GM21528 (cell line): ENCODE measurements at regions not wholly inside any gene's neighbourhood (a gene's known extent, or its start where the extent isn't known, plus 50 kb on each side); places are given as distances from the start of the nearest gene placed in this dataset.
"Not testable (repeated sequence)": the region's sequence is repeated elsewhere in the genome, so short reads cannot be mapped to it uniquely, and the experiment has no call there.

Experiments used
- ATAC-seq: cut with Tn5 transposase; IDR thresholded peaks from one replicate; pipeline ENCODE4 v1.9.1; 2021; ENCODE audit warnings: mild to moderate bottlenecking, moderate library complexity; ENCODE audit not compliant: unreplicated experiment, low FRiP score

DNA sequence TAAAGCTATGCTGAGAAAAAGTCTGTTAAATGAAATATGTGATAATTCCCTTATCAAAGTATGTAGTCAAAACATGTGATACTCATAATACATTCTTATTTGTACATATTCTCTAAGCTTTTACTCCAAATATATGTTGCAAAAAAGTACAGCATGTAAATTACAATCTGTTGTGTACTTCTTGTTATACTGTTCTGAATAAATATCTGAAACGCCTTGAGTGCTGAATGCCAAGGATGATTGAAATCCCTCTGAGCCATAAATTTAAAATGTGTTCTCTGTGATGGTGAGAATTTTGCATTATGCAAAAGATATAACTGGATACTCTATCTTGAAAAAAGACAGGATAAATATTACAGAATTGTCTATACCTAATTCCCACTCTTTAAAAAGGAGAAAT lies 1128.0 kb downstream of the STPG2 start:
- ATAC-seq, result no peak

DNA sequence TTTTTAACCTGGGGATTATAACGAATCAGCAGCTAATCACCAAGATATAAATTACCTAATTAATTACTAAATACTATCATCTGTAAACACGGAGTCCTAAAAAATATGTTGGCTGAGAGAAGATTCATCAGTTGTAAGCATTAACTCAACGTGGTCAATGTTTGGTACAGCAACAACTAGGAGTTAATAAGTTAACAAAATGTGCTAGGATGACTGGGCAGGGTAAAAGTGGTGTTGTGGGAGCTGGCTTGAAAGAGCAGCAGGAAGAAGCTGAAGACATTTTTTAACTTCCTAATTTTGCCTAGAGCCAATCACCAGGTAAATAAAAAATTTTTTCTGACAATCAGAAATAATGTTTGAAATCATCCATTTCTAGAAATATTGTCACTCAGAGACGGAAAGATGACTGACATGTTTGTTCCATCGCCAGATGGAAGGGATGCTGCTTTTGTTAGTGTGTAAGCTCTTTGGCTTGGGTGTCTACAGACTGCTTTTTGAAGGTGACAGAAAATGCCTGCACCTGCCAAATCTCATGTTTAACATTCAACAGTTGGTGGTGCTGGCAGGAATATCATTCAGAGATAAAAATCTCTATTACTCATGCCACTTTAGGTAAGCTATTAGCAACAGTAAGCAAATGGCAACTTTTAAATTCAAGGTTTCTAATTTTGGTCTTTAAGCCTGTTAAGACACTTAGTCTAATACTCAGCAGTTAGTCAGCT lies 1126.9 kb downstream of the STPG2 start:
- no peak for ATAC-seq

DNA sequence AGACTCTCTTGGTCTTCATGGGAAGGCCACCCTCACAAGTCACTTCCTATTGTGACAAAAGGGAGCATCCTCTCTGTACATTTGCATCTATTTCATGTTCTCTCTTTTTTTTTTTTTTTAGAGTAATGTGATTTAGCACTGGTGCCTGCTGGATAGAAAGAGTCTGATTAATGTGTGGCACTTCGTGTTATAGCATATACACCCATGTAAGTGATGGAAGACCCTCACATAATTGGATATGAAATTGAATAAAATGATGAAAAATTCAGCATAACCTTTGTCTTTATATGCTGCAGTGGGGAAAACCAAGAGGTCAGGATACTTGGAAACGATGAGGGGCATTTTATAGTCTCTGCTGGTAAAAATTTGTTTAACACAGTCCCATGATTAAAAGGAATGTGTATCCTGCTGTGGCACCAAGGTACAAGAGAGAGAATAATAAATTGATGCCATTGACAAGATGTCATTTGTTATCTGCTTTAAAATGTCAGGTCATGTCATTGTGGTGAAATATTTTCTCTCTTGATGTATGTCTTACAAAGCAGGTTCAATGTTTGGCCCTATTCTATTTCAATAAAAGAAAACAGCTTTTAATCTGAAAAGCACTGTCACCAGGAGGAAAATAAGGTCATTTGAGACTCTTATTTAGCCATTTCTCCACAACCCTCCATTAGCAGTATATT lies 1115.4 kb downstream of the STPG2 start:
- ATAC-seq, result no peak

DNA sequence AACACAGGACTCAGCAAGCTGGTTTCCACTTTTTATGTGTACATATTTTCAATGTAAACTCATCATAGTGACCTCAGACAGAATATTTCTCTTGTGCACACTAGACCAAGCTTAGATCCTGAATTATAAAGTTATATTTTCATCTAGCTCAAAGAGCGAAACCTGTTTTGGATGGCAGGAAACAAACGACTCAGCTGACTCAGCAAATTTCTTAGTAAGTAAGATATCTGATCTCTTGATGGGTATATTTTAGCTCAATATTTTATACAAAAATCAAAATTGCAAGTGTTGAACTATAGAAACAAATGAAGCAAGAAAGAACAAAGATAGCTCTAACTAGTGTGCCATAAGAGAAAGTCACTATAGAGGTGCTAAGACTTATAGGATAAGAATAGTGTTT lies 1114.5 kb downstream of the STPG2 start:
- ATAC-seq, result no peak

DNA sequence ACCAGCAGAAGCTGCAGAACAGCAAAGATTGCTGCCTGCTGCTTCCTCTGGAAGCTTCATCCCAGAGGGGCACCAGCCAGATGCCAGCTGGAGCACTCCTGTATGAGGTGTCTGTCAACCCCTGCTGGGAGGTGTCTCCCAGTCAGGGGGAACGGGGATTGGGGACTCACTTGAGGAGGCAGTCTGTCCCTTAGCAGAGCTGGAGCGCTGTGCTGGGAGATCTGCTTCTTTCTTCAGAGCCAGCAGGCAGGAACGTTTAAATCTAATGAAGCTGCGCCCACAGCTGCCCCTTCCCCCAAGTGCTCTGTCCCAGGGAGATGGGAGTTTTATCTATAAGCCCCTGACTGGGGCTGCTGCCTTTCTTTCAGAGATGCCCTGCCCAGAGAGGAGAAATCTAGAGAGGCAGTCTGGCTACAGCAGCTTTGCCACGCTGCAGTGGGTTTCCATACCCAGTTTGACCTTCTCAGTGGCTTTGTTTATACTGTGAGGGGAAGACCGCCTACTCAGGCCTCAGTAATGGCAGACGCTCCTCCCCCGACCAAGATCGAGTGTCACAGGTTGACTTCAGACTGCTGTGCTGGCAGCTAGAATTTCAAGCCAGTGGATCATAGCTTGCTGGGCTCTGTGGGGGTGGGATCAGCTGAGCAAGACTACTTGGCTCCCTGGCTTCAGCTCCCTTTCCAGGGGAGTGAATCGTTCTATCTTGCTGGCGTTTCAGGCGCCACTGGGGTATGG lies 1105.7 kb downstream of the STPG2 start:
- ATAC-seq, result not testable (repeated sequence)

DNA sequence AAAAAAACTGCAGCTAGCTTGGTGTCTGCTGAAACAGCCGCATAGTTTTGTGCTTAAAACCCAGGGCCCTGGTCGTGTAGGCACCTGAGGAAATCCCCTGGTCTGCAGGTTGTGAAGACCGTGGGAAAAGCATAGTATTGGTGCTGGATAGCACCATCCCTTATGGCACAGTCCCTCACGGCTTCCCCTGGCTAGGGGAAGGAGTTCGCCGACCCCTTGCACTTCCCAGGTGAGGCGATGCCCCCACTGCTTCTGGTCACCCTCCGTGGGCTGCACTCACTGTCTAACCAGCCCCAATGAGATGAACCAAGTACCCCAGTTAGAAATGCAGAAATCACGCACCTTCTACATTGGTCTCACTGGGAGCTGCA lies 1105.1 kb downstream of the STPG2 start:
- no peak for ATAC-seq

DNA sequence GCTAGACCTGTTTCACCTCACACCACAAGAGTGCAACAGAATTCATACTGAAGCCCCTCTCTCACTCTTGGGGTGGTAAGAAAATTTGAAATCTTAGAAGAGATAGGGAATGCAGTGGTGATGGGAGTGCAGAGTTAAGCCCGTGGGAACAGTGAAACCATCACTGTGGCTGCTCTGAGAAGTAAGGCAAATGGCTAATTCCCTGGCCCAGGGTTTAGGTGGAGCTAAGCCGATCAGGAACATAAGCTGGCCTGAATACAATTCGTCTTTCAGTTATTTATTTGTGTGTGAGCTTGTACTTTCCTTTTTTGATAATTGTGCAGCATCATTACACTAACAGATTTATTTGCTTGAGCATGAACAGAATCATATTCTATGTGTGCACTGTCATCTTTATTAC lies 1070.6 kb downstream of the STPG2 start:
- no peak for ATAC-seq

DNA sequence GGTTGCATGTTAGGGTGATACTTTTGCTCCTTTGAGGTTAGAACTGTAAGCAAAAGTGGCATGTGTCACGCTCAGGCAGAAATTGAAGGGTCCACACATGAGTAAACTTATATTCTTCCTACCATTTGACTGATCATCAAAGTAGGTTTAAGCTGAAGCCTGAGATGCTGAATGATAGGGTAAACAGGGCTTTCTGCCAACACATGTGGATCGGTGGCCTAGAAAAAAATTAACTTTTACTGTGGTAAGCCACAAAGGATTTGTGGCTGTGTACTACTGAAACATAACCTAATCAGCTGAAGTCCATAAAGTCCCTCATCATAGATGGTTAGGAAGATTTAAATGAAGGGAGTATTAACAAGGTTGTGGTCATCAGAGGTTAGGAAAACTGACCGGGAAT lies 1070.1 kb downstream of the STPG2 start:
- ATAC-seq, result no peak

DNA sequence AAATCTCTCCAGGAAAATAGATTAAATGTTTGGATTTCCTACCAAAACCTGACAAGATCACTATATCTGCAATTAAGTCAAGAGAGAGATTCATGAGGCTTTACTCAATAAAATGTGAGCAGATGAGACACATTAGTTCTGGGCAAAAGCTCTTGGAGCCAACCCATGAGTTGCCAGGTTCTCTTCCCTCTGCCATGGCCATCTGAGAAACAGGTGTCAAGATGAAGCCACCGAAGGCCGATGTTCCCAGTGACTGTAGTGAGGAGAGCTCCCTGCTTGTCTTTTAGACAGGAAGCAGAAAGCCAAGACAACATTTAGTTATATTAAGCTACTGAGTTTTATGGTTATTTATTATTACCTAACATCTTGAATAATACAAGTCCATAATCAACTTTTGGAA lies 1068.7 kb downstream of the STPG2 start:
- ATAC-seq, result no peak

DNA sequence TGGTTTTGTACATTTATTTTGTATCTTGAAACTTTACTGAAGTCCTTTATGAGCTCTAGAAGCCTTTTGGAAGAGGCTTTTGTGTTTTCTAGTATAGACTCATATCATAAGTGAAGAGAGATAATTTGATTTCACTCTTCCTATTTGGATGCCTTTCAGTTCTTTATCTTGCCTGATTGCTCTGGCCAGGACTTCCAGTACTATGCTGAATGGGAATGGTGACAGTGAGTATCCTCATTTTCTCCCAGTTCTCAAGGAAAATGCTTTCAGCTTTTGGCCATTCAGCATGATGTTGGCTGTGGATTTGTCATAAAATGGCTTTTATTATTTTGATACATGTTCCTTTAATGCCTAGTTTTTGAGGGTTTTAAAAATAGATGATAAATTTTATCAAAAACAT lies 1061.3 kb downstream of the STPG2 start:
- no peak for ATAC-seq

DNA sequence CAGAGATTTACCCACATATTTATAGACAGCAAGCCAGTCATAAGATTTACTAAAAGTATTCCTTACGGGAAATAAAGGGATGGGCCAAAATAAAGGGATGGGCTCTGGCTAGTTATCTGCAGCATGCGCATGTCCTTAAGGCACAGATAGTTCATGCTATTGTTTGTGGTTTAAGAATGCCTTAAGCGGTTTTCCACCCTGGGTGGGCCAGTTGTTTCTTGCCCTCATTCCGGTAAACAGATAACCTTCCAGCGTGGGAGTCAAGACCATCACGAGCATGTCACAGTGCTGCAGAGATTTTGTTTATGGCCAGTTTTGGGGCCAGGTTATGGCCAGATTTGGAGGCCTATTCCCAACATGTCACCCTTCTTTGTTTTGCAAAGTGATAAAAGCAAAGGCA lies 1046.2 kb downstream of the STPG2 start:
- ATAC-seq, result not testable (repeated sequence)

DNA sequence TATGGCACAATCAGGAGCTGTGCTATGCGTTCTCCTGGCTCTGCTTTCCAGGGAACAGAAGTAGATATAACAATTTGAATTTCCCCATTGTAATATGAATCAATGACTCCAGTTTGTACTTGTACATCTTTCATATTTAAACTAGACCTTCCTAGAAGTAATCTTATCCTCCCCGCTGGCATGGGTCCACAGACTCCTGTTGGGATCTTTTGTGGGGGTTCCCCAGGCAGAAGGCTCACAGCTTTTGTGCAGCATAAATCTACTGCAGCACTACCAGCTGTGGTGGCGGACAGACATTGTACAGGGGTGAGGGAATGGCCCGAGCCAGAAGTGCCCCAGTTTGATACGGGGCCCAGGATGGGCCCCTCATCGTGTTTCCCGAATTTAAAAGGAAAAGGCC lies 1042.1 kb downstream of the STPG2 start:
- ATAC-seq, result not testable (repeated sequence)

DNA sequence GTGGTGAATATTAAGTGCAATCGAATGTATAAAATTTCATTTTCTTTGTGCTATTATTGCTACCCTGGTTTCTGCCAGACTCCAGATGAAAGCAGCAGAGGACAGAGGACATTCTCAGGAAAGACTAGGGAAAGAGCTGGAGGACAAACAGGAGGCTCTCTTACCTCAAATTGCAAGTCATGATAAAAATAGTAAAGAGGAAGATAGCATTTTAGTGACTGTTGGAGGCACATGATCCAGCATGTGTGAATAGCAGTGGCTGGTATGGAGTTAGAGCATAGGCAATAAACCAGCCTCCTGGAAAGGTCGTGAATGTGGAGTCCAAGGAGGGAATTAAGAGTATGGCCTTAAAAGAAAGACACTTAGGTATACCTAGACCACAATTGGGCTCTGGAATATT lies 1040.0 kb downstream of the STPG2 start:
- no peak for ATAC-seq

DNA sequence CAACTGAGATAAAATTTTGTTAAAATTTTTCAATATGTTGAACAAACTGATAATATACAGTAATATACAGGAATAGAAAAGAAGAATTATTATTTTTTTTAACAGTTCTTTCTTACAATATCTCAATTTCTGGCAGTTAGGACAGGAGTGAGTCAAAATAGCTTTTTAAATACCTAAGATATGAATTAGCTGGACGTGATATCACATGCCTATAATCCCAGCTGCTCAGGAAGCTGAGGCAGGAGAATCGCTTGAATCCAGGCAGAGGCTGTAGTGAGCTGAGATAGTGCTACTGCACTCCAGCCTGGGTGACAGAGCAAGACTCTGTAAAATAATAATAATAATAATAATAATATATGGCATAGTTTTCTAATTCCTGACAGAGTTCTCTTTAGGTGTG lies 1039.3 kb downstream of the STPG2 start:
- ATAC-seq, result no peak

DNA sequence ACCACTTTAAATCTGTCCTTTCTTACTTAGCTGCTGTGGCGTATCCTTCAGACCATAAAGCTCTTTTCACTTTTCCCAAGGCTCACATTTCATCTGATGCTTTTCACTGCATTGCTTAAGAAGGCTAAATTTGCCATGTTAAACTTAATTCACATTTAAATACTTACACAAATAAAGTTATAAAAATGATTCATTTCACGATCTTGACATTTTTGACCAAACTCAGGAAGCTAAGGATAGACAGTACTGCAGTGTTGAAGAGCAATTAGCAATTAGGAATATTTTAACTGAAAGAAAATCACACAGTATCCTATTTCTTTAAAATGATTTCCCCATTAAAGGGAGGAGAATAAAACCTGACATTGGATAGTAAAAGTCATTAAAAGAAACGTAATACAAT lies 1038.6 kb downstream of the STPG2 start:
- ATAC-seq, result no peak

DNA sequence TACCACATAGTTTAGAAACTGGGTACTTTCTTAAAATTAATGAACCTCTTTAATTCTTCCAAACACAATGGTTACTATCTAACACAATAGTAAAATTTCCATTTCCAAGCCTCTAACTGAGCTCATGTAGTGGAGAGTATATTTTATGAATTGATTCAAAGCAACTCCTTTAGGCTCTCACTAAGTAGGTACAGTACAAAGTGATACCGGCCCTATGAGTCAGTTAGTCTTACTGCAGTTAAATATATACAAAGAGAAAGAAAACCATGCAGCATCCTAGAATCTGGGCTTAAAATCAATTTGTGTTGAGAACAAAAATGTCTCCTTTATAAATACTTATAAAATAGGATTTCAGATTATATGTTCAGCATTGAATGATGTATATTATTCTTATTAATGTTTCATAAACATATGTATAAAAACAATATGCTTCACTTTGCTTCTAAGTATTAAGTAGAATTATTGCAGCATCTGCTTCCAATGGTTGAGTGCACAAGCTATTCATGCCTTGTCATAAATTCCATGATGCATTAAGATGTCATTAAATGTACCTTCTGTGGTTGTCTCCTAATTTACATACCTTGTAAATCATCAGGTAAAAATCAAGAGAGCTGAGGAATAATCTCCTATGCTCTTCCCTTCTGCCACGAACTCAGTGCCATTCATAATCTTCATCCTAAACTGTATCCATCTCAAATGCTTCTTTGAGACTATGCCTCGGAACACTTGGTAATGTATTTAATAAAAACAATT lies 1037.8 kb downstream of the STPG2 start:
- ATAC-seq, result no peak

DNA sequence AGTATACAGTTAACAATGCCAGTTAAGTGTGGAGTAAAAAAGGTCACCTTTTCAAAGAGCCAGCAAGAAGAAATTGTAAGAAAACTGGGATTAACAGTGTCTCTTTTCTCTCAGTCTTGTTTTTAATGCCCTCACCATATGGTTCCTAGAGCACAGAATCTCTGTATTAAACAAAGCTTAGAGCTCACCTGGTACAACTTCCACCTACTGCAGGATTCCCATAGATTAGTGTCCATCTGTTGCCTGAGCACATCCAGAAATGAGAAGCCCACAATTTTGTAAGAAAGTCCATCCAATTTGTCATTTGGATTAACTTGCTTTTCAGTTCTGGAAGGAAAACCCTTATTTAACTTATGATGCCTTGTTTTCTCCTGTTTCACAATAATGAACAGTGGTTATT lies 1037.1 kb downstream of the STPG2 start:
- no peak for ATAC-seq

DNA sequence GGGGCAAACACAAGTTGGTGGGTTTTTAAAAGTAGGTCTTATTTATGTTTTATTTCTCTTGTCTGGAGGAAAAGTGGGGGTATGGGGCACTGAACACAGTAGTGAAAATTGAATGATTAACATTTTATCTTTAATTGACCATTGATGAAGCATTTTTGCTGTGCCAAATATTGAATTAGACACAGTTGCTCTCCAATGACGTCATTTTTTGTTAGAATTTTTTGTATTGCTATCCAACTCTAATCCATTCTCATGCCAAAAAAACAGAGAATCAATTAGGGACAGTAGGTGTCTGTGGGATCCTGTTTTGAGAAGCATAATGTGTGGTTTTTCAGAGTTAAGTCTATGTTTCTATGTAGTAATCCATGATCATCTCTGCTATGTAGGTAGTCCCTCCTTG lies 1032.8 kb downstream of the STPG2 start:
- no peak for ATAC-seq

DNA sequence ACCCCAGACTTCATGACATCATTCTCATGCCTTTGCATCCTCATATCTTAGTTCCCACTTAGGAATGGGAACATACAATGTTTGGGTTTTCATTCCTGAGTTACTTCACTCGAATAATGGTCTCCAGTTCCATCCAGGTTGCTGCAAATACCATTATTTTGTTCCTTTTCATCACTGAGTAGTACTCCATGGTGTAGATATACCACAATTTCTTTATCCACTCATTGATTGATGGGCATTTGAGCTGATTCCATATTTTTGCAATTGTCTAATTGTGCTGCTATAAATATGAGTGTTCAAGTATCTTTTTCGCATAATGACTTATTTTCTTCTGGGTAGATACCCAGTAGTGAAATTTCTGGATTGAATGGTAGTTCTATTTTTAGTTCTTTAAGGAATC lies 1026.8 kb downstream of the STPG2 start:
- no peak for ATAC-seq

DNA sequence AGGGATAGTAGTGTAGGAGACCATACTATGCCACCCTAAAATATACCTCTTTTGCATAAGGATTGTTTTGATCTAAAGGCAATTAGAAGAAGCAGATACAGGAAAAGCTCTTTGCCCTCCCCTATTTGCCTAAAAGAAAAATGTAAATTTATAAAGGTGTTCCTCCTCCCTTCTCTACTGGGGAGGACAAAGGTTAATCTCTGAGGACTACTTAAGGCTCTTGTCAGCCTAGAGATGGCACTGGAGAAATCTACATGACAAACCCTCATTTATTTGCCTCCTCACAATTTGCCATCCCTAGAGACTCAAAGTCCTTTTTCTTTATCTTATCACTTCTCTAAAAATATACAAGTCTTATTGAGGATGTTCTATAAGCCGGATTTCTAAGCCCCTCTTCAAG lies 1021.8 kb downstream of the STPG2 start:
- no peak for ATAC-seq

DNA sequence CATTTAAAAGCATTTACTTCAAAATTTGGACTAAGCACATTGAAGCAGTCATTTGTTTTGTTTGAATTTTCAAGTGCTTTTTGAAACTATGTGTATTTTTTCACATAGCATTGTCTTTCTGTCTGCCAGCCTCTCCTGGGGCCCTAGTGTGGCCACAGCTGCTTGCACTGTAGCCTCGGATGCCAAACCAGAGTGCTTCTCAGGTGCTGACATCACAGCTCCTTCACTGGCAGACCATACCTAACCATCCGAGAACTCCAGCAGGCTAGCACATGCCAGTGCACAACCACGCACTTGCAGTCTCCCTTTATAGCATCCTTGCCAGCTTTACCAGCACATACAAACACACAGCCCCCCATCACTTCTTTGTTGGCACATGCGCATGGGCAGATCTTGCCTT lies 1019.7 kb downstream of the STPG2 start:
- no peak for ATAC-seq
